ENCODE measurements at regions not wholly inside any gene's neighbourhood (a gene's known extent, or its start where the extent isn't known, plus 50 kb on each side); places are given as distances from the start of the nearest gene placed in this dataset.
"Not testable (repeated sequence)": the region's sequence is repeated elsewhere in the genome, so short reads cannot be mapped to it uniquely, and the experiment has no call there.

DNA sequence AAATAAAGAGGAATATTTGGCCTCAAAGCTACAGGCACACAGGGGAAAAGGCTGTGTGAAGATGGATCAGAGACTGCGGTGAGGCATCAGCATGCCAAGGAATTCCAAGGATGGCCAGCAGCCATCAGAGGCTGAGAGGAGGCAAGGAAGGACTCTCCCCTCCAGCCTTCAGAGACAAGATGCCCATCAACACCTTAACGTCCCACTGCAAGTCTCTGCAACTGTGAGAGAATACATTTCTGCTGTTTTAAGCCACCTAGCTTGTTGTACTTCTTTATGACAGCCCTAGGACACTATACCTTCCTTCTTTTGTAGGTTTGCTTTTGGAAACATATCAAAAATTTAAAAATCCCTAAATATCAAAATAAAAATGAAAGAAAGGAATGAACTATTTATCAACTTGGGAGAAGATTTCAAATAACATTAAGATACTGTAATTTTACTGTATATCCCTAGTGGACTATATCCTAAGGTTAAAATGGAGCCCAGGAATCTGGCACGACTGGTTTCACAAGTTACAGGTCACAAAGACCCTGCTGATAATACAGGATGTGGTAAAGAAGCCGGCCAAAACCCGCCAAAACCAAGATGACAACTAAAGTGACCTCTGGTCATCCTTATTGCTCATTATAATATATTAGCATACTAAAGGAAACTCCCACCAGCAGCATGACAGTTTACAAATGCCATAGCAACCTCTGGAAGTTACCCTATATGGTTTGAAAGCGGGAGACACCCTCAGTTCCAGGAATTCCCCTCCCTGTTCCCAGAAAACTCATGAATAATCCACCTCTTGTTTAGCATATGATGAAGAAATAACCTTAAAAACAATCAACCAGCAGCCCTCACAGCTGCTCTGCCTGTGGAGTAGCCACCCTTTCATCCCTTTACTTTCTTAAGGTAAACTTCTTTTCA, 185.2 kb downstream of the AVL9 start:
- no peak for DNase-seq

DNA sequence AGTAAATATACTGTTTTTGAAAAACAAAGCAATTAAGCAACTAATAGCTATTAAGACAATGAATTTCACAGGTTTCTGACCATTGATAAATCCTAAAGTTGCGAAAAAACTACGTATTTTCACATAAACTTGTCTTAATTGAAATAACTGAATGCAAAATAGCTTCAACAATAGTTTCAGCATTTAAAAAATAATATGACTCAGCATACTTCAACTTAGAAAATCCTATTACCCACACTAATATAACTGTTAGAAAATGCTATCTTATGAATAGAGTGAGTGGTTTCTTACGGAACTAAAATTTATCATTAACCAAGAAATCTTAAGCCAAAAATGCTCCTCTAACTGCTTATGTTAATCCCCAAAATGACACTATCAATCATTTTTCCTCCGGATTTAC, 183.9 kb downstream of the AVL9 start:
- no peak for DNase-seq

- DNase-seq: no peak
Observed at GRCh38 chr7:32677593-32677992, 182.3 kb downstream of the AVL9 start.

DNA sequence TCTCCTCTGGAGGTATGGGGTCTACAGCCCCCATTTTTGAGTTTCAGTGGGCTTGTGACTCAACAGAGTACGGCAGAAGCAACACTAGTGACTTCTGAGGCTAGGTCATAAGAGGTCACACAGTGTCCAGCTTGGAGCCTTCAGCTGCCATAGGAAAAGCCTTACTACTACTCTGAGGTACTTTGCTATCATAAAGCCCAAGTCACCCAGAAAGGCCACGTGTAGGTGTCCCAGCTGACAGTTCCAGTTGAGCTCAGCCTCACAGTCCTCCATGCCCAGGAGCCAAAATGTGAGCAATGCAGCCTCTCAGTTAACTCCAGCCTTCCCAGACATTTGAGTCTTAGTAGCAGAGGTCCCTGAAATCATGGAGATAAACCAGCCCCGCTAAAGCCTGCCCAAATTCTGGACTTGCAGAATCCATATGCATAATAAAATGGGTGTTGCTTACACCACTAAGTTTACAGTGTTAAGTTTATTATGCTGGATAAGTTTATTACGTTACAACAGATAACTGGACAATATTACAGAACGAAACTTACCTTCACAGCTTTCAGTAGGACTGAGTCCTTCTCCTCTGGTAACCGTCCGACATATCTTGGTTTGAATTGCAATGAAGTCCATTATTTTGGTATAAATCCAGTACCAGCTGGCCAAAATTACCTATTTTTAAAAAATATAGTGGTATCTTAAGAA, 181.1 kb downstream of the AVL9 start:
- no peak for DNase-seq

DNA sequence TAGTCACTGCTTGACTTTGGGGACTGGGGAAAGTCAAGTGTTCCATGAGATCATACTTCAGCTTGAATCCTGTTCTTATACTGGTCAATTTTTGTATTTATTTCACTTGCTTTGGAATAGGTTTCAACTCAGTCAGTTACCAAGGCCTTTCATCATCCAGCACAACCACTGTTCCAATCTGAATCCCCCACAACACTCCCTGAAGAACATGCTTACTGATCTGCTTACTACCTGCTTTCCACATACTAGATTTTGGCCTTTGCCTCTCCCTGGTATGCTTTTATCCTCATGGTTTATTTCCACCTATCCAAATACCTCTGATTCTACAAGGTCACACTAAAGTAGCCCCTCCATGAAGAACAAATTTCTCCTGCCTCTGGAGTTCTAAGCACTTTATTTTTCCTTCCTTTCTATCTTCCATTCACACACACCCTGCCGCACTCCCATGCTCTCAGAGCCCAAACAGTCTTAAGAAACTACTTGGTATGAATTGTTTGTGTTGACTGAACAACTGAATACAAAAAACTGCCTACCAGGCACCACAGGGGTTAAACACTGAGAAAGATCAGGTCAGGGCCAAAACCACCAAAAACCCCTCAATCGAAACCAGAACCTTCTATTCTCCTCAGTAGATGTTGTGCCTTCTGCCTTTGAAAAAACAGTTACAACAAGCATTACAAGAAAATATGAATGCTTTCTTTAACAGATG, 178.1 kb downstream of the AVL9 start:
- no peak for DNase-seq

DNA sequence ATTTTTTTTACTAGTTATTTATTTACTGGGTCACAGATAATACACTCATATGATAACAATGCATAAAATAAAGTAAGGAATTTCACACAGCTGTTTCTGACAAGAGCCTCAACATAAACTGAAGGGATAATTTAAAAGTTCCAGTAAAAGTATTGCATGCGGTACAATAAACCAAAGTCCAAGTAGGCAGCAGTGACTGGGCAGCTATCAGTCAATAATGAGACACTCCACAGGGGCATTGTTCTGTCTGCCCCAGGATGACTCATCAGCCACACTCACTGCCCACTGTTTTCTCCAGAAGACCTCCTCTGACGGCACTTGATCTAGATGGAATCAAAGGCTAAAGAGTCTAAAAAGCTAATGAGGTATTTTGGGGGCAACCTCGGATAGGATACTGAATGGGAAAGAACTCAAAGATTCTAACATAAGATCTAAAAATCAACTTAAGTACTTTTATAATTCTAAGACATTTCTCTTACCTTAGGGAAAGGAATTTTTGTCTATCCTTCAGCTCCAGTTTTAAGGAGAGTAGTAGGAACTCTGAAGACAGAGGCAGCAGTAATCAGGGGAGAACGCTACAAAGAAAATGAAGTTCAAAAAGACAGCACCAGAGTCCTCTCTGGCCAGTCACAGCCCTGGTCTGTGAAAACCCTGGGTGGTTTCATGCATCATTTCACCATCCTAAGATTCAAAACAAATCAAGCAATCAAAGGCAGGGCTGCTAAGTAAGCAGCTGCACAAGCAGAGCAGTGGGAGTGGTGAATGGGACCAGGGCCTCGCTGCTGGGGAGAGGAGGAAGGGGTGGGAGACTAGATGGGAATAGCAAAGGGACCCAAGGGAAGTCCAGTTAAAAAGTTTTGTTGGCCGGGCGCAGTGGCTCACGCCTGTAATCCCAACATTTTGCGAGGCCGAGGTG, 175.1 kb downstream of the AVL9 start:
- DNase-seq: no peak

DNA sequence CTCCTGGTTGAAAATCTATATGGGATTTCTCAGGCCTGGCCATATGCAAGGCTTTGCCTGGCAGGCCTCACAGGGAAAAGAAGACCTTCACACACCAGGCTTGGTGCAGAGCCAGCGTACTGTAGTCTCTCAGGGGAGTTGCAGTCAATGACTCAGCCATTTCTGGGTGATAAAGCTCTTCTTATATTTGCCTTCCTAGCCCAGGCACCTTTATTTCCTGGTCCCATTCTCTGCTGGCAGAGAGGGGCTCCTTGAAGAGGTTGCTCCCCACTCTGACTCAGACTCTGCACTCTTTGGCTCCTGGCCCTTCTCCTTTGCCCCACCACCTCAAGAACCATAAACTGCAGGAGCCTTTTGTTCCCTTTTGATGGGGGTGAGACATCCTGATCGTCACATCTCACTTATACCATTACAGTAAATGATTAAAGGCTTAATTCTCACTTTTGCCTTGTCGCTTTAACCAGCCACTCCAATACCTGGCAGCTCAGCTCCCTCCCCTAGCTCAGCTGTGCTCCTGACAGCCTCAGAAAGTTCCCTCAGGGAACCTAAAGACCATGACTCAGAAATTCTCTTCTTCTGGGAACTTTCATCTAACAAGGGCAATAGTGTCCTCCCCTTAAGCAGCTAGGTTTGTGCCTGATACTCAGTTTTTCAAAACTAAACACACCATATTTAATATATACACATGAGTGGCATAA, 174.0 kb downstream of the AVL9 start:
- DNase-seq: not testable (repeated sequence)

DNA sequence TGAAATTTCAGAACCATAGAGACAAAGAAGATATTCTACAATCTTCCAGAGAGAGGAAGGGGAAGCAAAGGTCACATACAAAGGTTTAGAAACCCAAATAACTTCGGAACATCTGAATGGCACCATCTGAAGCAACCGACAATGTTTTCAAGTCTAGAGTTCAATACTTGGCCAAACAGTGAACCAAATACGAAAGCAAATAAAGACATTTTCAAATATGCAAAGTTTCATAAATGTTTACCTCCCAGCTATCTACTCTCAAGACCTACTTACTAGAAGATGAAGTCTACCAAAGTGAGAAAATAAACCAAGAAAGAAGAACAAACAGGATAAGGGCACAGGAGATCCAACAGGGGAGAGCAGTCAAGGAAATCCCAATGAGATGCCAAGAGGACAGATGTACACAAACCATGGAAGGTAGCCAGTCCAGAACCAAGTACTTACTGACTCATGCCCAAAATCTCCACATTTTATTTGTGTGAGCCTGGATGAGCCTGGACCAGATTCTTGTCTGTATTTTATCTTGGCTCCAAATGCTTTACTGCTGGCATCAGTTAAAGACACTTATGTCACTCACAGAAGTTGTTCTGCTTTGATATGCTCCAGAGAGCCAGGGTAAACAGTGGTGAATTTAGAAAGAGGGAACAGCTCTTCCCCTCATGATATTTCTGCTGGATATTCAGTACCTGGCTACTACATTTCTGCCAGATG, 173.3 kb downstream of the AVL9 start:
- not testable (repeated sequence) for DNase-seq

GRCh38 chr7:32667586-32667985, 172.3 kb downstream of the AVL9 start:
- DNase-seq: not testable (repeated sequence)

DNA sequence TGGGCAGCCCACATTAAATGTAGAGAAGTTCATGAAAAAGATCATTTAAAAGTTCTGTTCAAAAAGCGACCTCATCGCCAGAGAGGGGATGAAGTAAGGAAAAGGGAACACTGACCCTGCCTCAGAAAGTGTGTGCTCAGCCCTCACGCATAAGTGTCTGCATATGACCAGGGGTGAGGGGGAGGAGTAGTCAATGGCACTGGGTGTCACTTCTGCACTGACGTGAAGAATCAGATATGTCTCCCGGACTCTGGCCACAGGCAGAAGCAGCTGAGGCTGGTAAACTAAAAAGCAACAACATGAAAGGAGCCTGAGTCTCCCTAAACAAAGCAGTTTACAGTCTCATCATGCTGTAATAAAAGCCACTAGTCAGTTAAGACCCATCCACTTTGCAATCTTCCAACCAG, 168.5 kb downstream of the AVL9 start:
- DNase-seq: not testable (repeated sequence)

GRCh38 chr7:32662509-32662908, 167.2 kb downstream of the AVL9 start:
- not testable (repeated sequence) for DNase-seq

DNA sequence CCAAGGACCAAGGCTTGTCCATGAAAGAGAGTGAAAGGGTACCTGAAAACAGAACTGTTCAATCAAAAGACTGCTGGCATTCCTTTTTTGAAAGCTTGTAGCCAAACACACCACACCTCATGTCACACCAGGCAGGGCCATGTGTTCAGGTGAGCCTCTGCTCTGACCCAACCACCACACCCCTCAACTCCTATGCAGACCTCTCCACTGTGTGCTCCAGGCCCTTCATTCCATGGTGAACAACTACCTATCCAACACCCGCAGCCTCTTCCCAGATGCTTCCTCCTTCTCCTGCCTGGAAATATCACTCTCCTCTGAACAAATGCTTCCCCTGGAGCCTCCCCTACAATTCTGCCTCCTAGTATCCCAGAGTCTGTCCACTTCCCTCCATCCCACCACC, 166.6 kb downstream of the AVL9 start:
- no peak for DNase-seq

- DNase-seq: no peak
Observed at GRCh38 chr7:32661501-32661900, 166.2 kb downstream of the AVL9 start.

DNA sequence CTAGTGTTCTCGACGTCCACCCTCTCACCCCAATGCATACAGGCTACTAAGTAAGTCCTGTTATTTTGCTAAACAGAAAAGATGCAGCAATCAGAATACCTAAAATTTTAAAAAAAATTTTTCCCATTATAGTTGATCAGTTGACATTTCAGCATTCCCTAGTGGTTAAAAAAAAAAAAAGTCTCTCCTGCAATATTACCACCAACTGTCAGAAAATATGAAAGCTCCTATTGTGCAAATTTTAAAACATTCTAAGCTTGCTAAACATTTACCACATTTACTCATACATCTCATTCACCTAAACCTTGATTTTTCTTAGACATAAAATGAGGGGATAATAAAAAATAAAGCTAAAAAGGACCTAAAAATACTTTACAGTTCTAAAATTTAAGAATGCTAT, 165.6 kb downstream of the AVL9 start:
- DNase-seq: no peak

DNA sequence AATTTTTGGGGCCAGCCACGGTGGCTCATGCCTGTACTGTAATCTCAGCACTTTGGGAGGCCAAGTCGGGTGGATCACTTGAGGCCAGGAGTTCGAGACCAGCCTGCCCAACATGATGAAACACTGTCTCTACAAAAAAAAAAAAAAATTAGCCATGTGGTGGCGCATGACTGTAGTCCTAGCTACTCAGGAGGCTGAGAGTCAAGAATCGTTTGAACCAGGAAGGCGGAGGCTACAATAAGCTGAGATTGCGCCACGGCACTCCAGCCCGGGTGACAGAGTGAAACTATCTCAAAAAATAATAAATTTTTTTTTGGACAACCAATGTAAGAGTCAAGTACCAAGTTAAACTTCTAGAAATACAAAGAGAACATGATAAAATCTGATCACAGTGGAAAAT, 164.6 kb downstream of the AVL9 start:
- no peak for DNase-seq

DNA sequence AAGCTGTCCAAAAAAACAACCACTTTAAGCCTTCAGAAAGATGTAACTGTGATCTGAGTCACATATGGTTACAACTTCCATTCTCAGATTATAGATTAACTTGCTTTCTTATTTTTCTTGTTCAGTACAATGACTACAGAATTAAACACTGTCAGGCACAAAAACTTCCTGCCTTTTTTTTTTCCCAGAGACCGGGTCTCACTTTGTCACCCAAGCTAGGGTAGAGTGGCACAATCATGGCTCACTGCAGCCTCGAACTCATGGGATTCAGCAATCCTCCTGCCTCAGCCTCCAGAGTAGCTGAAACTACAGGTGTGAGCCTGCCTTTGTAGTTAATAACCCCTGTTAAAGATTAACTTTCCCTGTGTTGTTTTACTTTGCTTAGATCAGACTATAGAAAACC, 163.2 kb downstream of the AVL9 start:
- no peak for DNase-seq

DNA sequence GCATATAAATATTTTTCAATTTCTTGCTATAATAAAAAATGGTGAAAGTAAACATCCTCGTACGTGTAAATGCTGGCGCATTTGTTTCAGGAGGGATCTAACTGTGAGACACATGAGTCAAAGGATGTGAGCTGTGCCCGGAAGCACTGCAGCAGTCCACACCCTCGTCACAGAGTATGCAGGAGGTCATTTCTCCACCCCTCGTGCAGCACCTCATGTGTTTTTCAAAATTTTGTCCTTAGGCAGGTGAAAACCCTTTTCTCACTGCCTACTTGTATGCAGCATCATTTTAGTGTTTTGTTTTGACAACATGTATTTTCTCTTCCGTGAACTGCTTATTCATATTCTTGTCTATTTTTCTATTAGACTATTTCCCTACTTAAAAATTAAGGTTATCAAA, 162.7 kb downstream of the AVL9 start:
- no peak for DNase-seq

DNA sequence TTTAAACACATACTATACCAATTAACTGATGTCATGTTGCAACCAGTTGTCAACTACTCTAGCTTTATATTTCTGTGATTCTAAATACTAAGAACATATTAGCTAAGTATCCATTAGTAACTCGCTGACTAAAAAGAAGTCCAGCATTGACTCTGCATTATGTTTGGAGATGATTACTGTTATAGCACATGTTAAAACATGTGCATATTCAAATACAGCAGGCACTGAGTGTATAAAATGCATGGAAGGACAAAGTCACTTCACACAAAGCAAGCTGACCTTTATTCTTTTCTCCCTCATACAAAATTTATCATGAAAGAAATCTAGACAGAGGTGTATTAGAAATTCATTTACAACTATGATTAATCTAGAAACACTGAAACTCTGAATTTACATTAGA, 159.3 kb downstream of the AVL9 start:
- DNase-seq: not testable (repeated sequence)

DNA sequence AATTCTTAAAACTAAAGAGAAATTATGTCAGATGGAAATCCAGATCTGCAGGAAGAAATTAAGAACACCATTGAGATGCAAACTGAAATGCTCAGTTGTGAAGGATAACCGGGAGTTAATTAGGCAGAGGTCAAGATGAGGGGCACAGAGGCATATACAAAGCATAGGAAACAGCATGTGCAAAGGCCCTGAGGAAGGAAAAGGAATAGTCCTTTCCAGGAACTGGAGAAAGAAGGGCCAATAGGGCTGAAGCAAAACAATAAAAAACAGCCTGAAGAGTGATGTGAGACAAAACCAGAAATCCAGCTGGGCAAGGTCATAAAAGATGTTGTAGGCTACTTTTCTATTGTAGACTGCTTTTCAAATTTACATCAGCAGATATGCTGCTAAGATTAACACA, 155.1 kb downstream of the AVL9 start:
- not testable (repeated sequence) for DNase-seq

DNA sequence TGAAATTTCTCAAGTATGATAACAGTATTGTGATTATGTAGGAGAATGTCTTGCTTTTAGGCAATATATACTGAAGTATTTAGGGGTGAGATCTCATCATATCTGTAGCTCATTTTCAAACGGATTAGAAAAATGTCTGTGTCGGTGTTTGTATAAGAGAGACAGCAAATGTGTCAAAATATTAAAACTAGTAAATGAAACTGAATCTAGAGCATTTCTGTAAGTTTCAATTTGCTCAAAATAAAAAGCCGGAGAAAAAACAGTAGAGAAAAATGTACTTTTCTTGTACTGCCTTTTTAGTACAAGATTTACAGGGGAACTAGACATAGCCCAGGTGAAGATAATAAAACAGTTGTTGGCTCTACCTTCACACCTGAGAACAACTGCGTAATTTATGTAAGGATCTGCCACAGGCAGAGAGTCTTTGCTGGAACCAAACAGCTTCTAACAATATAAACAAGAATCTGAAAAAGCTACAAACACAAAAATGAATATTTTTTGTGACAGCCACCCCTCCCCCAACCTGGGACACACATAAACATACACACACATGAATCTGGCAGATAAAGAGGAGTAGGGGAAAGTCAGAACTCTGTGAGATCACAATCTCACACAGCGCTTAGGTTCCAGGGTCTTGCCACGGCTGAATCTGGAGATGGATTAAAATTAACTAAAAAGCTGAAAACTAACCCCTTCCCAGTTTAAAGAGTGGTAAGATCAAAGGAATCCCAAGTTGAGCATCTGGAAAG, 153.3 kb downstream of the AVL9 start:
- DNase-seq: no peak

Measured in activated naive CD4-positive, alpha-beta T cell treated with Interleukin-2 at 50 U/mL for 16 hours (primary cell).